Smooth muscle cell (in vitro differentiated cells): ENCODE measurements at regions not wholly inside any gene's neighbourhood (a gene's known extent, or its start where the extent isn't known, plus 50 kb on each side); places are given as distances from the start of the nearest gene placed in this dataset.

ENCODE experiments used
- DNase-seq: peaks from one replicate; lab custom pipeline; 2025; ENCODE audit not compliant: unreplicated experiment; lab: John Stamatoyannopoulos, UW
- H2AFZ ChIP-seq: fragments of 200-600 bp; sonication (generic); 2 replicates; pipeline ENCODE4 v1.6.0; 2016; ENCODE audit warnings: antibody characterized with exemption, low read depth, mild to moderate bottlenecking
- H3F3A ChIP-seq: fragments of 200-600 bp; sonication (generic); 2 replicates; pipeline ENCODE4 v1.6.0; 2017; ENCODE audit warnings: antibody characterized with exemption, low read depth
- H3K27ac ChIP-seq: fragments of 200-600 bp; sonication (generic); 2 replicates; pipeline ENCODE4 v1.5.1; 2016; ENCODE audit warnings: low read depth, mild to moderate bottlenecking
- H3K27me3 ChIP-seq: fragments of 200-600 bp; sonication (generic); 2 replicates; pipeline ENCODE4 v1.6.1; 2016; ENCODE audit warnings: low read depth, mild to moderate bottlenecking
- H3K36me3 ChIP-seq: fragments of 200-600 bp; sonication (generic); 2 replicates; pipeline ENCODE4 v1.5.1; 2016; ENCODE audit warnings: low read depth
- H3K4me1 ChIP-seq: fragments of 200-600 bp; sonication (generic); 2 replicates; pipeline ENCODE4 v1.5.1; 2016; ENCODE audit warnings: low read depth
- H3K4me2 ChIP-seq: fragments of 200-600 bp; sonication (generic); 2 replicates; pipeline ENCODE4 v1.6.0; 2016; ENCODE audit warnings: mild to moderate bottlenecking
- H3K4me3 ChIP-seq: fragments of 200-600 bp; sonication (generic); 2 replicates; pipeline ENCODE4 v1.5.1; 2016; ENCODE audit warnings: mild to moderate bottlenecking
- H3K79me2 ChIP-seq: fragments of 200-600 bp; sonication (generic); 2 replicates; pipeline ENCODE4 v1.6.0; 2016; ENCODE audit warnings: low read depth, mild to moderate bottlenecking
- H3K9ac ChIP-seq: fragments of 200-600 bp; sonication (generic); 2 replicates; pipeline ENCODE4 v1.6.0; 2016; ENCODE audit warnings: low read depth
- H3K9me3 ChIP-seq: fragments of 200-600 bp; sonication (generic); replicated peaks from 2 replicates; pipeline ENCODE4 v1.5.1; 2016; ENCODE audit warnings: low read depth
- H4K20me1 ChIP-seq: fragments of 200-600 bp; sonication (generic); 2 replicates; pipeline ENCODE4 v1.6.0; 2016; ENCODE audit warnings: low read depth
- WGBS: methylation state at CpG from one replicate; pipeline ENCODE4 v1.1.7; 2016; ENCODE audit warnings: low lambda C conversion rate; 5-methylcytosine and 5-hydroxymethylcytosine counted together
- TF ChIP-seq, protein P1 (sequence below): fragments of 200-600 bp; sonication (generic); IDR thresholded peaks from 2 replicates; pipeline ENCODE4 v1.5.1; 2017; ENCODE audit warnings: borderline replicate concordance, mild to moderate bottlenecking, antibody characterized with exemption; ENCODE audit not compliant: insufficient read depth, poor library complexity, severe bottlenecking

DNA sequence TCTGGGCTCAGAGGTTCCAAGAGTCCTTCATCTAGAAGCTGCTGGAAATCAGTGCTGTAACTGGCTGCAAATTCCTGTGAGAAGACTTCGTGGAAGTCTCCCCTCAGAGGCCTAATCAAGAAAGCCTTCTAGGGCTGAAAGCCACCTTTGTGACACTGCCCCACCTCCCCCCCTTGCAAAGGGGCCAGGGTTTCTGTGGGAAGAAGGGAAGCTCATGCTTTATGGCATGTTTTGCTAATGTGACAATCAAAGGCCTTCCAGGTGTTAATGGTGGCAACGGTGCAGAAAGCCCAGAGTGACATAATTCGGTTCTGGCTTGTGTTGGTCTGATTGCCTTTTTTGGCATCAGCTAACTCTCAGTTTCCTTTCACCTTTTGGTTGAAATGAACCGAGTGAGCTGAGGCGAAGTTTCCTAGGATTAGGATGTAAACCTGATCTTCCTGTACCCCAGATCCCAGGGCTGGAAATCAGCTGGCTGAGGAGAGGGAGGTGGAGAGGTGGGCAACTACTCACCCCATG, 126.9 kb upstream of the TRIB2 start:
- H2AFZ ChIP-seq = no peak overlapping the region
- H3K36me3 ChIP-seq = no peaks in the 10 kb centered on the region
- TF ChIP-seq, protein P1, sequence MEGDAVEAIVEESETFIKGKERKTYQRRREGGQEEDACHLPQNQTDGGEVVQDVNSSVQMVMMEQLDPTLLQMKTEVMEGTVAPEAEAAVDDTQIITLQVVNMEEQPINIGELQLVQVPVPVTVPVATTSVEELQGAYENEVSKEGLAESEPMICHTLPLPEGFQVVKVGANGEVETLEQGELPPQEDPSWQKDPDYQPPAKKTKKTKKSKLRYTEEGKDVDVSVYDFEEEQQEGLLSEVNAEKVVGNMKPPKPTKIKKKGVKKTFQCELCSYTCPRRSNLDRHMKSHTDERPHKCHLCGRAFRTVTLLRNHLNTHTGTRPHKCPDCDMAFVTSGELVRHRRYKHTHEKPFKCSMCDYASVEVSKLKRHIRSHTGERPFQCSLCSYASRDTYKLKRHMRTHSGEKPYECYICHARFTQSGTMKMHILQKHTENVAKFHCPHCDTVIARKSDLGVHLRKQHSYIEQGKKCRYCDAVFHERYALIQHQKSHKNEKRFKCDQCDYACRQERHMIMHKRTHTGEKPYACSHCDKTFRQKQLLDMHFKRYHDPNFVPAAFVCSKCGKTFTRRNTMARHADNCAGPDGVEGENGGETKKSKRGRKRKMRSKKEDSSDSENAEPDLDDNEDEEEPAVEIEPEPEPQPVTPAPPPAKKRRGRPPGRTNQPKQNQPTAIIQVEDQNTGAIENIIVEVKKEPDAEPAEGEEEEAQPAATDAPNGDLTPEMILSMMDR = no peak
- DNase-seq = no peak
- H3K9me3 ChIP-seq = no peaks in the 10 kb centered on the region
- no peak overlapping the region for H3K9ac ChIP-seq
- no peaks in the 10 kb centered on the region for H4K20me1 ChIP-seq
- H3K4me2 ChIP-seq = no peak overlapping the region
- no peak overlapping the region for H3K4me3 ChIP-seq
- no peaks in the 10 kb centered on the region for H3K27me3 ChIP-seq
- H3K4me1 ChIP-seq = peaks cover 5% of the 10 kb centered on the region
- H3K79me2 ChIP-seq = no peaks in the 10 kb centered on the region
- no peak overlapping the region for H3K27ac ChIP-seq
- 74% methylated on average over 5 of the region's 5 CpGs for WGBS
- H3F3A ChIP-seq = no peaks in the 10 kb centered on the region

DNA sequence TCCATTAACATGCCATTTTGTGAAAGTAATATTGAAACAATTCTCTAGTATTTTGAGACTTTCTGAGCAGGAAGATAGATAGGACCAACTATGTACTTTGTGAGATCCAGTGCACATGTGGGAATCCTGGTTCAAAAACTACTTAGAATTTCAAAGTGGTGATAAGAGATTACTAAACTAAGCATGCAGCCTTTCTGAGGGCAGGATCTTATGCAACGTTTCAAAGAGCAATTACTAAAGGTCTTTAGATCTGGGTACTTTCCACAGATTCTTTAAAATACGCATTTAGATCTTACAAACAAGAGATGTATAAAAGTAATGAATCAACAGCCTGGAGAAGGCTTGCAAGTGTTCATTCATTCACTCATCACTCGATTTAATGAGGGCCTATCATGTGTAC, 124.4 kb upstream of the TRIB2 start:
- Histone ChIP-seq H3K79me2 (no peaks in the 10 kb centered on the region), H3K4me1 (peaks cover 5% of the 10 kb centered on the region), H3K36me3 (no peaks in the 10 kb centered on the region), H3K27me3 (no peaks in the 10 kb centered on the region), H4K20me1 (no peaks in the 10 kb centered on the region), H3K4me2 (no peak overlapping the region), H3K9me3 (no peaks in the 10 kb centered on the region), H2AFZ (peak overlapping the region; percentile 52), H3F3A (no peaks in the 10 kb centered on the region), H3K27ac (no peak overlapping the region), H3K4me3 (no peak overlapping the region), H3K9ac (no peak overlapping the region)
- TF ChIP-seq, protein P1 = no peak
- WGBS = 44% methylated on average over 3 of the region's 3 CpGs
- no peak for DNase-seq

DNA sequence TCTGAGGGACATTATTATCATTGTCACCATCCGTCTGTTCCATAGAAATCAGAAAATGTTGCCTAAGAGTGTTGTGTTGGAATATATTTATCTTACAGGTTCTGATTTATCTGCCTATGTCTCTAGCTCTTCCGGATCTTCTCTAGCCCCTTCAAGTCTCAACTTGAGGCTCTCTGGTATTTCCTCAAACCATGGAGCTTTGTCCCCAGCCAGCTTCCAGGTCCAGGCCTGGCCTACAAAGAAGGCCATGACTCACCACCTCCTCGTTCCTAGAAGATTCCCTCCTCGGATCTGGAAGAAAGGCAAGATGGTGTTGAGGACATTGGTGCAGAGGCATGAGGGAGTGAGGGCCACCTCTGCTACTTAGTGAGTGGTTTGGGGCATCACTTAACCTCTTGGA, 122.1 kb upstream of the TRIB2 start:
- H3K27me3 ChIP-seq = no peaks in the 10 kb centered on the region
- no peak overlapping the region for H3K27ac ChIP-seq
- no peaks in the 10 kb centered on the region for H4K20me1 ChIP-seq
- TF ChIP-seq, protein P1 = no peak
- 64% methylated on average over 4 of the region's 4 CpGs for WGBS
- H3F3A ChIP-seq = no peaks in the 10 kb centered on the region
- no peaks in the 10 kb centered on the region for H3K36me3 ChIP-seq
- H3K79me2 ChIP-seq = no peaks in the 10 kb centered on the region
- no peak for DNase-seq
- no peaks in the 10 kb centered on the region for H3K9me3 ChIP-seq
- H2AFZ ChIP-seq = no peak overlapping the region
- no peak overlapping the region for H3K4me3 ChIP-seq
- H3K4me2 ChIP-seq = no peak overlapping the region
- H3K9ac ChIP-seq = no peak overlapping the region
- H3K4me1 ChIP-seq = peaks cover 5% of the 10 kb centered on the region

DNA sequence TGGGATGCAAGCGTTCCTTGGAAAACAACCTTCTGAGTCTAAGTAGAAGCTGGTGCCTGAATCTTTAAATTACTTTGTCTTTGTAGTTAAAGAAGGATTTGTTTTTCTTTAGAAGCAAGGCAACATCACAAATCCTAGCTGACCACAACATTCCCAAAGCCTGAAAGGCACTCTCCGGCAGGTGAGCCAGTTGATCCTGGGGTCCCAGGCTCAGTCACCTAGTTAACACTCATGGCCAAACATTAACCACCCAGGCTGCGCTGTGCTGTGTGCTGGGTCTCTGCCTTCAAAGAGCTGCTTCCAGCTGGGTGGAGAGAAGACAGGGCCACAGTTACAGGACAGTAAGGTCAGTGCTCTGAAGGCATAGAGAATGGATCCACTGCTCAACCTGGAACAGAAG, 120.0 kb upstream of the TRIB2 start:
- Histone ChIP-seq H4K20me1 (no peaks in the 10 kb centered on the region), H2AFZ (no peak overlapping the region), H3K4me2 (no peak overlapping the region), H3K4me3 (no peak overlapping the region), H3F3A (no peaks in the 10 kb centered on the region), H3K27ac (no peak overlapping the region), H3K4me1 (no peaks in the 10 kb centered on the region), H3K9me3 (no peaks in the 10 kb centered on the region), H3K9ac (no peak overlapping the region), H3K36me3 (no peaks in the 10 kb centered on the region), H3K27me3 (no peaks in the 10 kb centered on the region), H3K79me2 (no peaks in the 10 kb centered on the region)
- 95% methylated on average over 3 of the region's 3 CpGs for WGBS
- TF ChIP-seq, protein P1 = no peak
- DNase-seq = no peak
